ENCODE measurements at regions not wholly inside any gene's neighbourhood (a gene's known extent, or its start where the extent isn't known, plus 50 kb on each side); places are given as distances from the start of the nearest gene placed in this dataset.

DNA sequence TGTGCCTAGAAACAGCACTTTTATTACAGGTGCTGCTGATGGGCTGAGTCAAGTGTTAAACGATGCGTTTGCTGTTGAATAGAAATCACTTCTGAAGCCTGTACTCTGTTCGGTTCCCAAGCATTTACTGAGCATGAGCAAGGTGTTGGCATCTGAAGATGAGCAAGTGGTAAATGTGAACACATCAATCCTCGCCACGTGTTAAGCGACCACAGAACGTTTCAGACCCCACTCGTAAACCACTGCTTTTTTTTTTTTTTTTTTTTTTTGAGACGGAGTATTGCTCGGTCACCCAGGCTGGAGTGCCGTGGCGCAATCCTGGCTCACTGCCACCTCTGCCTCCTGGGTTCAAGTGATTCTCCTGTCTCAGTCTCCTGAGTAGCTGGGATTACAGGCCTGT lies 241.2 kb downstream of the SETD4 start:
- Histone ChIP-seq H2AFZ (ENCODE audit: low read depth, low read length) (no peak overlapping the region), H3K4me3 (replicated peaks in 1 of 3; ENCODE audit: insufficient read depth in 1 of 3, low read depth in 1 of 3, low read length in 3 of 3) (no peak overlapping the region), H4K20me1 (replicated peaks; ENCODE audit: control insufficient read depth, extremely low read depth, insufficient read depth, low read length) (no peaks in the 10 kb centered on the region), H3K4me1 (ENCODE audit: control insufficient read depth, extremely low read depth, insufficient read depth, low read length) (no peaks in the 10 kb centered on the region), H3K9me3 (replicated peaks; ENCODE audit: control insufficient read depth, insufficient read depth, low read length) (no peaks in the 10 kb centered on the region), H3K27ac (ENCODE audit: insufficient read depth, low read depth, low read length) (no peak overlapping the region), H3K79me2 (ENCODE audit: control insufficient read depth, insufficient read depth, low read length) (no peaks in the 10 kb centered on the region), H3K27me3 (ENCODE audit: control insufficient read depth in 2 of 2, insufficient read depth in 2 of 2, low read length in 2 of 2) (peaks cover 0 to 2% of the 10 kb centered on the region in 2 experiments), H3K4me2 (ENCODE audit: insufficient read depth, low read length) (no peak overlapping the region), H3K9ac (replicated peaks; ENCODE audit: extremely low read depth, insufficient read depth, low read length) (no peak overlapping the region), H3K36me3 (ENCODE audit: control insufficient read depth in 2 of 2, extremely low read depth in 1 of 2, insufficient read depth in 2 of 2, low read length in 2 of 2) (no peaks in the 10 kb centered on the region), H3K9me1 (replicated peaks; ENCODE audit: control insufficient read depth, extremely low read depth, insufficient read depth, low read length) (no peaks in the 10 kb centered on the region)
- BruUV-seq (replicated peaks) = no TSS peak
- dilution Hi-C loops (cut with MboI; ENCODE audit: extremely low pct_ligation_motif_present, low sequenced_read_pairs) (no loop called here), intact Hi-C loops (cut with micrococcal nuclease) (no loop called here)
- POLR2A ChIA-PET = no interaction called here
- FAIRE-seq (no peak), DNase-seq (ENCODE audit: low read depth, low spot score) (no peak)
- CTCF ChIA-PET = interaction anchor here (0.7 kb wide), 1 partner anchor 1094 kb away, joined by 7 read pairs; no protein-coding TSS in a partner anchor
- TF ChIP-seq MYC (IDR thresholded peaks at IDR 0.05; ENCODE audit: low read depth, low read length) (no peak), FOS (IDR thresholded peaks at IDR 0.05; ENCODE audit: borderline replicate concordance, insufficient read depth, low read length) (no peak), EZH2 (IDR thresholded peaks at IDR 0.05; ENCODE audit: borderline replicate concordance, low read depth, low read length, severe bottlenecking) (no peak), POLR2AphosphoS5 (IDR thresholded peaks at IDR 0.05; ENCODE audit: insufficient read depth, low read depth, low read length) (no peak), GATA2 (IDR thresholded peaks at IDR 0.05; ENCODE audit: insufficient read depth, insufficient read length, low read depth, low read length) (no peak), POLR2A (IDR thresholded peaks at IDR 0.05; ENCODE audit: low read depth, low read length) (no peak), JUN (IDR thresholded peaks at IDR 0.05; ENCODE audit: borderline replicate concordance, insufficient read depth, insufficient read length, low read depth) (no peak)
- TF ChIP-seq, protein P1, sequence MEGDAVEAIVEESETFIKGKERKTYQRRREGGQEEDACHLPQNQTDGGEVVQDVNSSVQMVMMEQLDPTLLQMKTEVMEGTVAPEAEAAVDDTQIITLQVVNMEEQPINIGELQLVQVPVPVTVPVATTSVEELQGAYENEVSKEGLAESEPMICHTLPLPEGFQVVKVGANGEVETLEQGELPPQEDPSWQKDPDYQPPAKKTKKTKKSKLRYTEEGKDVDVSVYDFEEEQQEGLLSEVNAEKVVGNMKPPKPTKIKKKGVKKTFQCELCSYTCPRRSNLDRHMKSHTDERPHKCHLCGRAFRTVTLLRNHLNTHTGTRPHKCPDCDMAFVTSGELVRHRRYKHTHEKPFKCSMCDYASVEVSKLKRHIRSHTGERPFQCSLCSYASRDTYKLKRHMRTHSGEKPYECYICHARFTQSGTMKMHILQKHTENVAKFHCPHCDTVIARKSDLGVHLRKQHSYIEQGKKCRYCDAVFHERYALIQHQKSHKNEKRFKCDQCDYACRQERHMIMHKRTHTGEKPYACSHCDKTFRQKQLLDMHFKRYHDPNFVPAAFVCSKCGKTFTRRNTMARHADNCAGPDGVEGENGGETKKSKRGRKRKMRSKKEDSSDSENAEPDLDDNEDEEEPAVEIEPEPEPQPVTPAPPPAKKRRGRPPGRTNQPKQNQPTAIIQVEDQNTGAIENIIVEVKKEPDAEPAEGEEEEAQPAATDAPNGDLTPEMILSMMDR (IDR thresholded peaks at IDR 0.05; ENCODE audit: extremely low read depth in 1 of 2, insufficient read depth in 1 of 2, low read depth in 1 of 2, low read length in 2 of 2) = no peak
- TF ChIP-seq, protein P2, sequence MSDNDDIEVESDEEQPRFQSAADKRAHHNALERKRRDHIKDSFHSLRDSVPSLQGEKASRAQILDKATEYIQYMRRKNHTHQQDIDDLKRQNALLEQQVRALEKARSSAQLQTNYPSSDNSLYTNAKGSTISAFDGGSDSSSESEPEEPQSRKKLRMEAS (IDR thresholded peaks at IDR 0.05; ENCODE audit: insufficient read depth, insufficient read length) = no peak

Data from endothelial cell of umbilical vein (primary cell).